GM19372 (cell line): ENCODE measurements at regions not wholly inside any gene's neighbourhood (a gene's known extent, or its start where the extent isn't known, plus 50 kb on each side); places are given as distances from the start of the nearest gene placed in this dataset.

ENCODE experiments used
- ATAC-seq: cut with Tn5 transposase; IDR thresholded peaks from one replicate; pipeline ENCODE4 v1.9.1; 2021; ENCODE audit warnings: mild to moderate bottlenecking, low read depth, moderate library complexity; ENCODE audit not compliant: unreplicated experiment

DNA sequence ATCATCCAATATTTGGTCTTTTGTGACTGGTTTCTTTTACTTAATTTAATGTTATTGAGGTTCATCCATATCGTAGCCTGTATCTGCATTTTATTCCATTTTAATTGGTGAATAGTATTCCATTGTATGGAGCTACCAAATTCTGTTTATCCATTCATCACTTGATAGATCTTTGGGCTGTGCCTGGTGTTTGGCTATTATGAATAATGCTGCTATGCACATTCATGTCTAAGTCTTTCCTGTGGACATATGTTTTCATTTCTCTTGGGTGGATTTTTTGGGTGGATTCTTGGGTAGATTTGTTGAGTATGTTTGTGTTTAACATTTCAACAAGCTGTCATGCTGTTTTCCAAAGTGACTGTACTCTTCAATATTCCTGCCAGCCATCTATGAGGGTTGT is 52.5 kb upstream of the NEDD4L start:
- ATAC-seq, result no peak

- no peak for ATAC-seq
Measured at GRCh38 chr18:57989536-57989935, 54.5 kb upstream of the NEDD4L start.

- ATAC-seq, result no peak
Measured at GRCh38 chr18:57984490-57985115, 59.4 kb upstream of the NEDD4L start.

DNA sequence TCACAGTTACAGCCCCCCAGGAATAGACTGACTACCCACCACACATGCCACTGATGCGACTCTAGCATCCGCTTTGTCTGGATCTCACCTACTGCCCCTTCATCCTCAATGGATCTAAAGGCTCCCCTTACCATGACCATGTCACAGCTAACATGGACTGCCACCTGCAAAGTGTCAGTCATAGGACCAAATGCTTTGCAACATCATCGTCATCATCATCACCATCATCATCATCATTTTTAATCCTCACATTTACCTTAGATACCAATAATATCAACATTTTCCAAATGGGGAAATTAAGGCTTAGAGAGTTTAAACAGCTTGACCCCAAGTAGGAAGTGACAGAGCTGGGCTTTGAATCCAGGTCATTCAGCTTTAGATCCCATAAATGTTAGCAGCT is 60.1 kb upstream of the NEDD4L start:
- no peak for ATAC-seq

GRCh38 chr18:57983472-57983871 is 60.6 kb upstream of the NEDD4L start:
- ATAC-seq, result no peak

GRCh38 chr18:57982372-57983021 is 61.5 kb upstream of the NEDD4L start:
- ATAC-seq, result no peak

- ATAC-seq, result no peak
Measured at GRCh38 chr18:57981308-57982028, 62.6 kb upstream of the NEDD4L start.

DNA sequence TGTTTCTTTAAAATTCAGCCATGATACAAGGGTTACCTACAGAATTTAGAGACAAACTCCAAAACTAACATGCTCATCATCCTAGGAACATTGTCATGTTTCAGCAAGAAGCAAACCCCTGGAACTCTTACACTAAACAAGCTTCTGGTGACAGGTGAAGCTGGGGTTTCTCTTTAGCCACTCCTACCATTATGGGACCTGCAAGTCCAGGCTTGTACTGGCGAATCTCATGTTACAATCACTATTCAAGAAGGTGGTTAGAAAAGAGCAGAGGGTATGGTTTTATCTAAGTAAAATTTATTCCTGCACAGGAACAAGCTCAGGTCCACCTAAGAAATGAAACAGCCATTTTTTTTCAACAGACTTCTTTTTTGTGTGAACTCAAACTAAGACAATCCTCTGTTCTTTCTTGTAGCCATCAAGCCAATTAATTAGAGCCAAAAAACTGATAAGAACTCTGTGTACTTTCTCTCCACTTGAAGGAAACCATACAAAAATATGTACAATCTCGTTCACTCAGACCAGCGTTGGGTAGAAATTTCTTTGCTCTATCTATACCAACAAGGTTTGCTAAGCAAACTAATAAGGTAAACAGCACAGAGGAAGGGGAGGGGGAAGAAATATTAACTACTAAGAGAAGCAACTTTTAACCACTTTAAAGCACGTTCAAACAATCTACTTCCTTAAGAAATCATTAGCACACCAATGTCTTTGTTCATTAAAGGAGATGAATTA is 63.3 kb upstream of the NEDD4L start:
- ATAC-seq, result no peak

DNA sequence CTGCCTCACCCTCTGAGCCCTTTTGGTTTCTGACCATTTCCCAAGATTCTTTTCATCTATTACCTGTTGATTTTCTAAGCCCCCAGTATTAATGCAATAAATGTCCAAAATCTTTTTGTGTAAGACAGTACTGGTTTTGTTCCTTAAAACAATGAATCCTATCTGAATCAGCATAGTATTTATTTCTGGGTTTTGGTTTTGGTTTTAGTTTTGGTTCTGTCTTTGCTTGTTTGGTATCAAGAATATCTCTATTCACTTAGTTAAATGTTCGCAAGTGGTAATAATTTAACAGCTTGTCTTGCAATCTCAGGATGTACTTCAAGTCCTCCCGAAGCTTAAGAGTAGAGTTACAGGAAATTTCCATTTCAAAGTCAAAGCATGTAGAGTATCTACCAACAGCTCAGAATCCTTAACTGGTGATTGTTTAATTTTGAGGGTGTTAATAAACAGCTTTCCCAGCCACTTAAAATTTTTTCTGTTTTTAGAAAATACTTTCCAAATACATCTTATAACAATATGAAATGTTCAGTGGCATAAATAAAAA is 67.7 kb upstream of the NEDD4L start:
- no peak for ATAC-seq

- ATAC-seq, result no peak
Measured at GRCh38 chr18:57975805-57976204, 68.2 kb upstream of the NEDD4L start.

- no peak for ATAC-seq
Measured at GRCh38 chr18:57974585-57975265, 69.3 kb upstream of the NEDD4L start.

GRCh38 chr18:57973889-57974288 is 70.1 kb upstream of the NEDD4L start:
- ATAC-seq, result no peak

DNA sequence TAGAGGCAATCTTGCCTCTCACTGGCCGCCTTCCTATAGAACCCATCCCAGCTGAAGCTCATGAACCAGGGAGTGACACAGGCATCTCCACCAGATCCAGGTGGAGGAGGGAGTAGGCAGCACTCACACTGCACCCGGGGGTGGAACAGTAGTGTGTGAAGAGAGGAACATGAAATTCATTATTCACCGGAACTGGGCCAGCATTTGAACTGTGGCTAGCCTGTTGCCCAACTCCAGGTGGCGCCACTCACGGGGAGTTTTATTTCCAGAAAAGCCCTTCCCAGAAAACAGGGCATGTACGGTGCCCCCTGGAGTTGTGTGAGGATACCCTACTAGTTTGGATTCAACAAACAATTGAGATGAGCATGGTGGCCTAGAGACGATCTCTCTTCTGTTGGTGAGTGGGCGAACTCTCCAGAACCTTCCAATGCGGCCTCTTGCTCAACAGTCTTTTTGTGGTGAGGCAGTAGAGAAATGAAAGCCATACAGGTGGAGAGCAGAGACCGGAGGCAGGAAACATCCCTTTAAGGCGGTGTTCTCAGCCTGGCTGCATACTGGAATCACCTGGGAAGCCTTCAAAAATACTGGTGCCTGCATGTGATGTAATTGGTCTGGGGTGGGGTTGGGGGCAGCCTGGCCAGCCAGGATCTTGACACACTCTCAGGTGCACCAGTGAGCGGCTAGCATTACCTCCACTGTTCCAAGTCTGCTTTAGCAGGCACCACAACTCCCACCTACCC is 73.5 kb upstream of the NEDD4L start:
- ATAC-seq, result no peak

- ATAC-seq, result no peak
Measured at GRCh38 chr18:57969824-57970223, 74.2 kb upstream of the NEDD4L start.

DNA sequence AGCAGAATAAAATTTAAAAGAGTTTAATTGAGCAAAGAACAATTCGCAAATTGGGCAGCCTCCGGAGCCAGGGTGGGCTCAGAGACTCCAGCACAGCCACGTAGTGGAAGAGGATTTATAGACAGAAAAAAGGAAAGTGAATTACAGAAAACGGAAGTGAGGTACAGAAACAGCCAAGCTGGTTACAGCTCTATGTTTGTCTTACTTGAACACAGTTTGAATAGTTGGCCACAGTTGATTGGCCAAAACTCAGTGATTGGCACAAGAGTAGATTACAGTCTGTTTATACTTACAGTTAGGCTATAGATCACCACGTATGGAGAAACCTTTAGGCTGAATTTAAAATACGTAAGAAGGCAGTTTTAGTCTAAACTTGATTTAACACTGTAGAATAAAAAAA is 78.8 kb upstream of the NEDD4L start:
- no peak for ATAC-seq

GRCh38 chr18:57961876-57962505 is 82.0 kb upstream of the NEDD4L start:
- ATAC-seq, result no peak

DNA sequence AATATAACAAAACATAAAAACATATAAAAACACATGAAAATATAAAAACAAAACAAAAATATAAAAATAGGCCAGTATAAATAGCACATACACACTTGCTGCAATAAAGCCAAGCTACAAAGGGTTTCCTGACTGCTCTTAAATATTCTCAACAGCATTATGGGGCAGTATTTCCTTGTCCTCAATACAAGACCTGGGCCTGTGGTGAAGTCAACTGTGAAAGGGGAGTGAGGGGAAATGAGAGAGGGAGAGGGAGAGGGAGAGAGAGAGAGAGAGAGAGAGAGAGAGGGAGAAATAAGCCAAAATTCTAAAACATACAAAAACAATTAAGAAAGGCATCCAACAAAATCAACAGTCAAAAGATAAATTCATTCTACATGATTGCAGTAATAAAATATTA is 82.6 kb upstream of the NEDD4L start:
- no peak for ATAC-seq

DNA sequence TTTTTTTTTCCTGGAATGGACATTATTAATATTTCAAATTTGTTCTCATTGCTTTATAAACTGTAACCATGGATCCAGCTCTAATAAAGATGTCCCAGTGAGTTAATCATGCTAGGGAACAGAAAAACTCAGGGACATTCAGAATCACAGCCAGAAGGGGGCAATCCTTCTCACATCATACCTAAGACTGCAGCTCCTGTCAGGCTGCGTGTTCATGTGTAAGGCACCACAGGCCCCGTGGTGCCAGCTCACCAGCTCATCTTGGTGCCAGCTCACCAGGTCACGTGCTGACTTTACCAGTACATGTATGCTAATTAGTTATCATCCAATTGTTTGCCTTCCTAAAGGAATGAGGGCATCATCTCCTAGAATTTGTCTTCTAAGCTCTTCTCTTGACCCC is 84.7 kb upstream of the NEDD4L start:
- no peak for ATAC-seq

GRCh38 chr18:57957210-57957609 is 86.8 kb upstream of the NEDD4L start:
- no peak for ATAC-seq
